Renal cortex interstitium (tissue), 11 donors: ENCODE measurements at regions not wholly inside any gene's neighbourhood (a gene's known extent, or its start where the extent isn't known, plus 50 kb on each side); places are given as distances from the start of the nearest gene placed in this dataset.

Source experiments
- DNase-seq, 11 donors: peaks; one replicate each; pipeline ENCODE4 v3.0.0-alpha.2; 2013; ENCODE audit warnings: low read depth in 9 of 11, low spot score in 4 of 11; ENCODE audit errors: extremely low read depth in 1 of 11

DNA sequence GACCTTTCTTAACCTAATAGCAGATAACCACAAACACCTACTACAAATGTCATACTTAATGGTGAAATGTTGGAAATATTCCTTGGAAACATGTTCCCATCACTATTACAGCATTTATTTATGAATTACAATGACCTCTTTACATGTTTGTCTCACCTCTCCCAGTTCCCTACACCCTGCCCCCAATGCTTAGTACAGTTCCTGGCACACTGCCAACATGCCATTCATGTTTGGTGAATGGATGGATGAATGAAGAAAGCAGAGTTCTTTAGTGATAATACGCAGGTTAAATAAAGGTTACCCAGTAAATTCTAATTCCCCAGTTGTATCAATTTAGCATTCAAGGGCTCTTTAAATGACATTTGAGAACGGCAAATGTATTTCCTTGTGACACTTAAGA is 259.9 kb upstream of the ATP11B start:
- DNase-seq: no peak

DNA sequence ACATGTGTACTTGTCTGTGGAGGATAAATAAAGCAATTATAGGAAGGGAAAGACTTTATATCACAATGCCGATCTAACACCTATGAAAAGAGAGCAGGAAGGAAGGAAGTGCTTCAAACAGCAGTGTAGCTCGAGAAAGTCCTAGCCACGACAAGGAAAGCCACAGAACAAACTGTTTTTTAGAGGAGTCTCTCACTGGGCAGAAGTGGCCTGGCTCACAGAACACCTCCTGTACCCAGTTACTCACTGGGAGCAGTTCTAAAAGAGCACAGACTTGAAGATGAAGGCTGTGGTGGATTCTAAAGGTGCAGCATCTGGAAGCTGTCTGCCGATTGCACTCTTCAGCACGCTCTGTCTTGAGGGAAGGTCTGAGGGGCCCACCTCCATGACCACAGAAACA is 248.8 kb upstream of the ATP11B start:
- DNase-seq: no peak

DNA sequence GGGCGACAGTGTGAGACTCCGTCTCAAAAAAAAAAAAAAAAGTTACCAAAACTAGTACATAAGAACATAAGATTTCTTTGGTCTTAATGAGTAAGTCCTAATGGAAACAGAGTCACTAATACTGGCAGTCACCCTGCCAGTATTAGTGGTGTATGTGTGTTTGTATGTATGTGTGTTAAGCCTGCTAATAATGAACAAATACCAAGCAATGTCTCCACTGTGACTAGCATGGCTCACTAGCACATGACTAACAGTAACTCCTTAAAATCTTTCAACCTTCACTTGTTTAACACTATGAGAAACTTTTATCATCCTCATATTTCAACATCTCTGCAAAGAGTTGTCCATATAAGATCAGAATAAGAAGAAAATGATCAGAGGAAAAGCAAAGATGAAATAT is 231.0 kb upstream of the ATP11B start:
- DNase-seq: no peak

DNA sequence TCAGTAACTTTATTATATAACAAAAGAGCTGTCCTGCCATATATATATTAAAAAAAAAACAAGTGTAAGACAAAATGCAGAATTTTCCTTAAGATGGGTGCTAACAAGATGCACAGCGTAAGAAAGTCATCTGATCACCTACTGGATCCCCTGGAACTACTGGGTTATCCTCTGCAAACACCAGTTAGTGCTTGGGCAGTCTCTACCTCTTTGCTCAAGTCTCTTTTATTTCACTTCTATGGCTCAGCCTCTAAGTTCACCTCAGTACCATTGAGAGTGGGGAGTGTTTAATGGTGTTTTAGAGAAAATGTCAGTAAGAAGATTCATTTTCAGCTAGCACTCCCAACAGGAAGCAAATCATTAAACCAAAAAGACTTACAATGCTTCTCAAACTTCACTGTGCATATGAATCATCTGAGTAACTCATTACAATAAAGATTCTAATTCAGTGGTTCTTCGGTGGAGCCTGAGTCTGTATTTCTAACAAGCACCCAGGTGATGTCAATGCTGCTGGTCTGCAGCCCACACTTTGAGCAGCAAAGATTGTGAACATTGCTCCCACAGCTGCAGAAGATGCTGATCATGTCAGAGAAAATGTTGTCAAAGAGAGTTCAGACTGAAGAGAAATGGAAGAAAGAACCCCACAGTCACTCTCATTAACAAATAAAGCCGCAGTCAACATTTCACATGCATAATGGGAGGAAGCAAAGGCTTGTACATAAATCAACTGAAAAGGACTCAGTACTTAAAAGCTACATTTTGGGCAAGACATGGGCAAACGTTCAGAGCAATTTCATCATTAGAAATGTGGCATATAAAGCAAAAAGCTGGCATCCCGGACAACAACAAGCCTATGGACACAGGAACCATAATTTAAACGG is 227.1 kb upstream of the ATP11B start:
- no peak for DNase-seq

DNA sequence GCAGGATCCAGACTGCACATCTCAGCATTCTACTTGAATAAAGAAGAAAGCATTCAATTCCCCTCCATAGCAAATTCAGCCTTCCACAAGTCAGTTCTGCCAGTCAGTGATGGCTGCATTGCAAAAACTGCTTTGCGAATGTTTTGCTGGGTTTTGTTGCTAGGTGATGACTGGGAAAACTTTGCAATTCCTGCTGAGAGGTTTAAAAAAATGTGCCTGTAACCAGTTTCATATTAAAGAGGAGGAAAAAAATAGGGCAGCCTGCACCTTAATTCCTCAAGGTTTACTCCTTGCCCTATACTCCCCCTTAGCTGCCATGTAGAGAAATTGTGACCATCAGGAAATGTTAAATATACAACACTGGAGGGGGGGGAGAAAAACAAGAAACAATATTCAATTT is 225.6 kb upstream of the ATP11B start:
- DNase-seq: peak in 9 of 11 donors; percentile 26 to 73 (median 52)

DNA sequence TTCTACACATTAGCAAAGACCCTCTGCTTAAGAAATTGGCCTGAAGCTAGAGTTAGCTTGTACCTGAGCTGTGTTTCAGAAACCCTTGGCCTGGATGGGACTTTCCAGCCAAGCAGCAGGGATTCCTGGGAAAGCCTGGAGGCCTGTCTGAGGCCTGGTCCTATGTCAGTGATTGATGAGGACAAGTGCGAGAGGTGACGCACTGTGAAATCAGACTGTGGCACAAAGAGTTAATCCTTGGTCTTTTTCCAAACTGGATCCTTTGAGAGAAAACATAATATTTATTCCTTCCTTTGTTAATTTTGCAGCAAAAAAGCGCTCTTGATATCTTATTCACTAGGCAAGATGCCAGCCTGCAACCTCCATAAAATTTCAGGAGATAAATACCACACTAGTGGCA is 225.0 kb upstream of the ATP11B start:
- no peak for DNase-seq

DNA sequence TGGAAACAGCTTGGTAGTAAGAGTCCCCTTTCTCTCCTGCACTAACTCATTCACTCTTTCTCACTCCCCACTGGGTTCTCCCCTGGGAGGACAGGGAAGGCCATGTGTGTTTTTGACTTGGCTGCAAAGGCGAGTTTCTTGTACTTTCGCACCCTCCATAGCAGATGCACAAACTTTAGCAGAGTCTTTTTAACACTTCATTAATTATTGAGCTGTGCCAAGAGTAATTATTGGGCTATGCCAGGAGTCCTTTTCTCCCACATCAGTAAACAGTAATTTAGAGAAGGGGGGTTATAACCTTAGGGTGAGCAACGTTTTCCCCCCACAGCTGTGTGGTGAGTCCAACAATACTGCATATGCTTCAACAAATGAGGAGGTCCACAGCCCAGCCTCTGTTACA is 224.4 kb upstream of the ATP11B start:
- no peak for DNase-seq

DNA sequence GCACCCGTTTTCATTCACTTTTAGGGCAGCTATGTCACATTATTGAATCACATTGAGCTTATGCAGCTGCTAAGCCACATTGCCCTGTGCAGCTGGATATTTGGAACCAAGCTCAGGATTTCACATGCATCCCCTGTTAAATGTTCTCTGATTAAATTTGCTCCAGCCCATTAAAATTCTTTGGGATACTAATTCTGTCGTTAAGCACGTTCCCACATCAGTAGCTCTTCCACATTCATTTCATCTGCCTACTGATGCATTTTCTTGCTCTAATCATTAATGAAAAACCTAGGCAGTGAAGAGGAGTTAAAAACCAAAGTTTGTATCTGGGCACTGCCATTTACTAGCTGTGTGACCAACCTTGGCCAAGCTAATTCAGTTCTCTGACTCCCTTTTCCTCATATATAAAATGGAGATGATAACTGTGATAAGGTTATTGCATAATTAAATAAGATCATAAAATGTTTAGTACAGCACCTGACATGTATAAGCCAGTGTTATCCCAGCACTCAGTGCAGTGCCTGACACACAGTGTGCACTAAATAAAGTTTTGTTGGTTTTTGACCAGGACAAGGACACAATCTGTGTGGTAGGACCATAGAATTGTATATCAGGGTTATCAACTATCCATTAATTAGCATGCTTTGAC is 222.2 kb upstream of the ATP11B start:
- peak in 4 of 11 donors; percentile 20 to 35 (median 34) for DNase-seq

DNA sequence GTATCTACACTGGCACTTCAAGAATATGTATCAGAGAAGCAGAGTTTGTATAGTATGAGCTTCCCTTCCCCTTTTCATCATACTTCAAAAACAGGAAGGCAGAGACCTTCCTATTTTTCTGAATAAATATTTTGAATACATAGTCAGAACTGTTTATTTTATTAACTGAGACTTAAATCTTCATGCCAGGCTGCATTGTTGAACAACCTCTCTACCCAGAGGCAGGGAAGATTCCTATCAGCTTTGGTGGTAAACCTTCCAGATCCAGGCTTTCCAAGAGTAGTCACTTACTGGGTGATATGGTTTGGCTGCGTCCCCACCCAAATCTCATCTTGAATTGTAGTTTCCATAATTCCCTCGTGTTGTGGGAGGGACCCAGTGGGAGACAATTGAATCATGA is 217.4 kb upstream of the ATP11B start:
- DNase-seq: no peak

DNA sequence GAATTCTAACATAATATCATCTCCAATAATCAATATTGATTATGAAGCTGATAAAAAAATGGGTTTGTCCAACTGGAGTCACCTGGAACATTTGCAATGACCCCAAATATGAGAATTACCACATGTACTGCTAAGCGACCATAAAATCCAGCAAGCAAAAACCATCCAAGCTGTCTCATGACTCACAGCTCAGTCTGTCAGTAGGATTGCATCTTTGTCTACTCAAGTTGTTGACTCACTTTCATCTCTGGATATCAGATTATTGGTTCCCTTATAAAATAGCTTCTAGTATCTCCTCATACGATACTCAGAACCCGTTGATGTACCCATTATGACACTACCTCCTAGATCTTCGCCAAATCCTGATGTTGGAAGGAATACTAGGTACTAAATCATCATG is 209.8 kb upstream of the ATP11B start:
- DNase-seq: no peak

DNA sequence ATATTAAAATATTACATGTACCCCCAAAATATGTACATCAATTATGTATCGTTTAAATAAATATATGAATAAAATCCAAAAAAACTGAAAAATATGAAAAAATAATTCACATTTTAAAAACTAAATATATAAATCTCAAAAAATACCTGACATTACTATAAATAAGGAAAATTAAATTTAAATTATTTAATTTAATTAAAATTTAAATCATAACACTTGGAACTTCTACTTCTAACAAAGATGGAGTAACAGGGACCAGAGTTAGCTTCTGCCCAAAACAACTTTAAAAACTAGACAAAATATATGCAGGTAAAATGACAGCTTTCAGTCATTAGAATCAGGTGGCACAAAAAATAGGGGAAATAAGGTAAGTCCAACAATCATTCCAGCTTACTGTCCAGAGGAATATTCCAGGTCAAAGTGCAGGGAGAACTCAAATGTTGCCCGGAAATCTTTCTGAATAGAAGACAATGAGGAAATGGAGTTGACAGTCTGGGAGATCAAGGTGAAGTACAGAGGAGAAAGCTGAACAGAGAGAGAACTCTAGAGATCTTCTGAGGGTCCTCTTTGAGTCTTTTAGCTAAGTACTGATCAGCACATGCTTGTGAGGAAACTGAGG is 207.7 kb upstream of the ATP11B start:
- DNase-seq: no peak

DNA sequence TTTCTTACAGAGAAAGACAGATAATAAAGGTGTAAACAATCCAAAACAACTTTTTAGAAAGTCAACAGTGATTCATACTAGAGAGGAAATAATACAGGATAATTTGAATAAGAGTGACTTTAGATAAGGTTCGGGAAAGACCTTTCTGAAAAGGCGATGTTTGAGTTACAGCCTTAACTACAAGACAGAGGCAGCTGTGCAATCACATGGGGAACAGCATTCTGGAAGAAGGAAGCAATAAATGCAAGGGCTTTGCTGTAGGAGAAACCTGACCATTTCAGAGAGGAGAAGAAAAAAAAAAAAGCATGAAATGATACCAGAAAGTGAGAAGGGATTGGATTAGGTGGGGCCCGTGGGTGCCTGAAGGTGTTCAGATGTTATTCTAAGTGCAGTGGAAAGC is 200.6 kb upstream of the ATP11B start:
- DNase-seq: no peak

DNA sequence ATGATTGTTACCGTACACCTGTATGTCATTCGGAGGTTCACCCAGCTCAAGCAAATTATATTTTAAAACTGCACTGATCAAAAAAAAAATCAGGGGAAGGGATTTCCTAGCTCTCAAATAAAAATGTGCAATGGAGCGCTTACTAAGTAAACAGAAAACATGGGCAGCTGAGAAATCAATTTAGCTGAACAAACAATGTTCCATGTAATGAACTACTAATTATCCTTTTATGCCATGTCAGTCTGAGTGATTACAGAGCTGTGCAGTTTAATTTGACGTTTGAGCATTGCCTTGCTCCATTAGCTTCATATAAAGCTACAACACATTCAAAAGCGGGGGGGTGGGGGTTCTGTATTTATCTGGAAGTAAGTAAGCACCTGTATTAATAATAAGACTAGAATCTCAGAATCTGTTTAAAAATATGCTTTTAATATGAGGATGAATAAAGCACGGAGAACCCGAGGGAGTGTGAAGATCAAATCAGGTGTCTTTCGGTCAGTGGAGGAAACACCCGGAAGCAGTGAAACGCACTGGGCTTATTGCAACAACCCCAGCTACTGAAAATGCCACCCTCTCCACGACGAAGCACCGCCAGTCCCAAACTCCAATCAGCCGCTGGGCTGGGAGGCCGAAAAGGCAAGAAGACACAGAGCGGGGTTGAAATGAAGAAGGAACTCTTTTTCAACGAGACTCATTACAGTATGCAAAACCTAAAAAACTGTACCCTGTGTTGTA is 196.5 kb upstream of the ATP11B start:
- peak in 3 of 11 donors; percentile 18 to 38 (median 36) for DNase-seq

DNA sequence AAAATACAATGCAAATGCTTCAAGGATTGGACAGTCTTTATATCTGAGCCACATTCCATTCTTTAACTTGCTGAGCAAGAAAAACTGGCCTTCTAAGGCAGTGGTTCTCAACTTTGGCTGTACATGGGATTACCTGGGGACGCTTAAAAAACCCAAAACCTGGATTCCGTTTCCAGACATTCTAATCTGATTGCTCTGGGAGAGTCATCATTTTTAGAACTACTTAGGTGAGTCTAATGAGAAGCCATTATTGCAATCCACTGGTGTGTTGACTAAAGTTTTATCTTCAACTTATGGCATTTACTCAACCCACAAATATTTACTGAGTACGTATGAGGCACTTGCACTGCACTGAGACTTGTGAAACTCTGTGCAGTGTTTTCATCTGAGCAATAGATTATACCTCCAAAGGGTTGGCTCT is 195.7 kb upstream of the ATP11B start:
- no peak for DNase-seq

DNA sequence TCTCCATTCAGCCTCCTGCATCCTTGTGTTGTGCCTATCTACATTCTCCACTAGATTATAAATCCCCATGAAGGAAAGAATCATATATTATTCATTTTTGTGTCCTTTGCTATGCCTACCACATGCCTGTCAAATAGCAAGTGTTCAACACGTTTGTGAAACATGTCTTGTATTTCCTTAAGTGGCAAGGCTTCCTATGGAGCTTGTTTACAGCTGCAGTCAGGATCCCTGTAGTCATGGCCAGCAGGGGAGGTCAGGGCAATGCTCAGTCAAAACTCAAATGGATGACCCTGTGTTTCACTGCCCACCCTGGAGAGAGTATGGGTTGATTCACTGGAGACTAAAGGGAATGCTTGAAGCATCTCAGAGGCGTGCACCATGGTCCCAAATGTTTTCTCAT is 191.7 kb upstream of the ATP11B start:
- no peak for DNase-seq

DNA sequence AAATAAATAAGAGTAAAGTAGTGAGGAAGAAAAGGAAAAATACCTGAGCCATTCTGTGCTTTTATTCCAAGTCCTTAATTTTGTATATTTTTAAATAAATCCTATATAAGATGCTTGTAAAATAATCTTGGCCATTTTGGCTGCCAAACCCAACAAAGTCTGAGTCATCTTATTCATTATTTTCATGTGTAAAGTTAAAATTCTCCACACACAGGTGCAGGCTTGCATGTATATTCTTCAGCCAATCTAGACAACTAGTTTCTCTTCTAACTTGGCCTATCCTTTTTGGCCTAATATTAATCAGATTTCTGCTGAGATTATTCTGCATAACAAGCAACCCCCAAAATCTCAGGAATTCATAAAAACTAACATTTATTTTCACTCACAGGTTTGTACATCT is 189.8 kb upstream of the ATP11B start:
- DNase-seq: no peak

DNA sequence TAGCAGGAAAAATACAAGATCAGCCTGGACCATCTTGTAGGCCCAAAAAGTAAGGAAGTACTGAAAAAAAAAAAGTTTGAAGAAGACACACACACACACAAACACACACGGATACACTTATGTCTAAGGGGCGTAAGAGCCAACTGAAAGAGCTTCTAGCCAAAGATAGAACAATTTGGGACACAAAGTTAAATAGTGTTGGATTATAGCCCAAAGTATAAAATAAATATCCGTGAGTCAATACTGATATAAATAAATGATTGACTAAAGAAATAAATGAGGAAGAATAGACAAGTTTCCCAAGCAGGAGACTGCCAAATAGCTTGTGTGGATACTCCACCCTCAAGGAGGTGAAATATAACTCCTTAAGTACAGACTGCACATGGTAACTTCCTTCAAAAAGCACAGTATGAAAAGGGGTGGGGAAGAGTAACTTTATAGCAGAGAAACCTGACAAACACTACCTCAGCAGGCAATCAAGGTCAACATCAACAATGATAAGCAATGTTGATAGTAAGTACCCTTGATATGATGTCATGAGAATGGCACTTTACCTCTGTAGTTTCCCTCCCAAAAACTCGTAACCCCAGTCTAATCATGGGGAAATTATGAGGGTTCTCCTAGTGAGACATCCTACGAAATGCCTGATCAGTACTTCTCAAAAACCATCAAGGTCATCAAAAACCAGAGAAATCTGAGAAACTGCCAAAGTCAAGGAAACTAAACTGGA is 187.3 kb upstream of the ATP11B start:
- DNase-seq: no peak

DNA sequence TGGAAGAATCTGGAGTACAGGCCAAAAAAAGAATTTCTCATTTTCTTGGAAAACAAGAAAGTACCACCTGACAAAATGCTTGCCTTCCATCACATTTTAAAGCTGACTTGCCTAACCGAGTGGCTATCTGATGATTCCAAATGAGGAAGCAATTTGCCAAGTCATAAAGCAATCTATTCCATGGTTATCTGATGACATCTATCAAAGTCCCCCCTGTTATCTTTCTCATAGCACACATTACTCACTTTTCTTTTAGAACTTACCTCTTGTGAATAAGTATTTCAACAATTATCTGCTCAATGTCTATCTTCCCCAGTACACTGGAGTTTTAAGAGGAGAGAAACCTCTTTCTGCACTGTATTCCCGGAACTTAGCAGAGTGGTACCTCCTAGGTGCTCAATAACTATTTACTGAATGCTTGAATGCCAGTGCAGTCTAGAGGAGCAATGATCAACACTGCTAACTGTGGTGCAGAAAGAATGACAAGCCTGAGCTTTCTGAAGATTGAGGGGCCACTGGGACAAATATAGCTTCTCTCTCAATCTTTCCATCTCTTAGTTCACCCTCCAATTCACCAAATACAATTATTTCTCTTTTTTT is 186.3 kb upstream of the ATP11B start:
- no peak for DNase-seq

DNA sequence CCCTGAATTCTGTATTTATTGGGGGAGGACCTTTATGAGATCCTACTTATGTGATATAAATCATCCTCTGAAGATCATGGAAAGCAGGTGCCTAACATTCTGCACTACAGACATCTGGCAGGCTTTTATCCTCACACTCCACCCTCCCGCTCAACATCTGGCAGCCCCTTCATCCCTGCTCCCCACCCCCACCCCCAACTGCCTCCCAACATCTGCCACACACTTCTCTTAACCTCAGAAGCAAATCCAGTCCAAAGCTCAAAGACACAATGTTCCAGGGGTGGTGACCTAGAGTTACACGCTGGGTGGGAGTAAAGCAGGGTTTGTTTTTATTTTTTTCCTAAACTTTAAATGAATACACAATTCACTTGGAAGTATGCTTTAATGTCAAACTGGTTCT is 184.5 kb upstream of the ATP11B start:
- DNase-seq: no peak
